ENCODE measurements at regions not wholly inside any gene's neighbourhood (a gene's known extent, or its start where the extent isn't known, plus 50 kb on each side); places are given as distances from the start of the nearest gene placed in this dataset.

DNA sequence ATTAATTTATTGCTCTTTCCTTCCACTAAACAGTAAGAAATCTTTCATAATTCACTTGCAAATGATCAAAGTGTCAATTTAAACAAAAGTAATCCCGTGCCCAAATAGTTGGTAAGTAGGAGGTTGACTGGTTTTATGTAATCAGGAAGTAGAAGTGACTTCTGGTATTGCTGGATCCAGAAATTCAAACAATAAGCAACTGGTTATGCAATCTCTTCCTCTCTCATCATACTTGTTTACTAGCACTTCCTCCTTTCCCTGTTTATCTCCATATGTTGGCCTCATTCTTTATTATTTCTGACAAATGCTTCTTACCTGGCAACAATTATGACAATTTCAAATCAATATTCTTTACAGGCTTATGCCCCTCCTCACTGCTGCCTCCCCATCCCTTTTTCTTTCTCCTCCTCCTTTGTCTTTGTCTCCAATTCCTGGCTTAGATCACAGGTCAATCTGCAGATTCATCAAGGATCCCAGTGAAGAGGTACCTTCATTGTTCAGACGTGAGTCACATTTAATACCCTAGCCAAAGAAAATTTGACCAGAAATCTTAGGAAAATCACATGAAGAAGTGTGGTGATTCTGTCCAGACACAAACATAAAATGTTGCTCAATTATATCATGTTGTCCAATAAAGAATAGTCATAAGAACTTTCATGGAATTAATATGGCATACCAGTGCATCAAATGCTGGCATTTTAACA is 323.2 kb upstream of the PCDH7 start:
- DNase-seq (ENCODE audit: low read depth) = peak; percentile 20
- H3K4me3 ChIP-seq (ENCODE audit: low read depth, low read length) = no peak overlapping the region
- TF ChIP-seq POLR2A (IDR thresholded peaks at IDR 0.05; ENCODE audit: extremely low read depth, insufficient read length) = no peak
- TF ChIP-seq, protein P1, sequence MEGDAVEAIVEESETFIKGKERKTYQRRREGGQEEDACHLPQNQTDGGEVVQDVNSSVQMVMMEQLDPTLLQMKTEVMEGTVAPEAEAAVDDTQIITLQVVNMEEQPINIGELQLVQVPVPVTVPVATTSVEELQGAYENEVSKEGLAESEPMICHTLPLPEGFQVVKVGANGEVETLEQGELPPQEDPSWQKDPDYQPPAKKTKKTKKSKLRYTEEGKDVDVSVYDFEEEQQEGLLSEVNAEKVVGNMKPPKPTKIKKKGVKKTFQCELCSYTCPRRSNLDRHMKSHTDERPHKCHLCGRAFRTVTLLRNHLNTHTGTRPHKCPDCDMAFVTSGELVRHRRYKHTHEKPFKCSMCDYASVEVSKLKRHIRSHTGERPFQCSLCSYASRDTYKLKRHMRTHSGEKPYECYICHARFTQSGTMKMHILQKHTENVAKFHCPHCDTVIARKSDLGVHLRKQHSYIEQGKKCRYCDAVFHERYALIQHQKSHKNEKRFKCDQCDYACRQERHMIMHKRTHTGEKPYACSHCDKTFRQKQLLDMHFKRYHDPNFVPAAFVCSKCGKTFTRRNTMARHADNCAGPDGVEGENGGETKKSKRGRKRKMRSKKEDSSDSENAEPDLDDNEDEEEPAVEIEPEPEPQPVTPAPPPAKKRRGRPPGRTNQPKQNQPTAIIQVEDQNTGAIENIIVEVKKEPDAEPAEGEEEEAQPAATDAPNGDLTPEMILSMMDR (IDR thresholded peaks at IDR 0.05; ENCODE audit: low read depth, low read length) = no peak
- TF ChIP-seq, protein P2, sequence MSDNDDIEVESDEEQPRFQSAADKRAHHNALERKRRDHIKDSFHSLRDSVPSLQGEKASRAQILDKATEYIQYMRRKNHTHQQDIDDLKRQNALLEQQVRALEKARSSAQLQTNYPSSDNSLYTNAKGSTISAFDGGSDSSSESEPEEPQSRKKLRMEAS (IDR thresholded peaks at IDR 0.05; ENCODE audit: low read depth, low read length) = no peak
- no peak for TF ChIP-seq MYC (IDR thresholded peaks at IDR 0.05; ENCODE audit: low read depth, low read length)

DNA sequence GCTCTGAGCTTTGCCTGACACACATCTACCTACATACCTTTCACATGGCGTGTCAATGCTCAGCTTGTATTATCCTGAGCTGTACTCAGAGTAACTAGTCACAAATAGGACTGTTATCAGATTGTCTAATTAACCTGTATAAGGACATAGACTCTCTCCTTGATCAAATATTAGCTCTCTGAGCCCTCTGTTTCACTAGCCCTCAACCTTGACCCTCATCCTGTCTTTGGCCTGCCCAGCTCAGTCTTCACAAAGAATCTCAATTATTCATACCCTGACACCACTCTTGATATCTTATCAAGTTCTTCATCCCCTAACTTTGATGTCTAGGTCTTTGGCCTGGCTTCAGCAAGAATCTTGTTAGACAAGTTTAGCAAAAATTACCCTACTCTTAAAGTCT is 320.7 kb upstream of the PCDH7 start:
- TF ChIP-seq, protein P1 (IDR thresholded peaks at IDR 0.05; ENCODE audit: low read depth, low read length) = no peak
- TF ChIP-seq POLR2A (IDR thresholded peaks at IDR 0.05; ENCODE audit: extremely low read depth, insufficient read length) (no peak), MYC (IDR thresholded peaks at IDR 0.05; ENCODE audit: low read depth, low read length) (no peak)
- TF ChIP-seq, protein P2 (IDR thresholded peaks at IDR 0.05; ENCODE audit: low read depth, low read length) = no peak
- DNase-seq (ENCODE audit: low read depth) = no peak
- H3K4me3 ChIP-seq (ENCODE audit: low read depth, low read length) = no peak overlapping the region

DNA sequence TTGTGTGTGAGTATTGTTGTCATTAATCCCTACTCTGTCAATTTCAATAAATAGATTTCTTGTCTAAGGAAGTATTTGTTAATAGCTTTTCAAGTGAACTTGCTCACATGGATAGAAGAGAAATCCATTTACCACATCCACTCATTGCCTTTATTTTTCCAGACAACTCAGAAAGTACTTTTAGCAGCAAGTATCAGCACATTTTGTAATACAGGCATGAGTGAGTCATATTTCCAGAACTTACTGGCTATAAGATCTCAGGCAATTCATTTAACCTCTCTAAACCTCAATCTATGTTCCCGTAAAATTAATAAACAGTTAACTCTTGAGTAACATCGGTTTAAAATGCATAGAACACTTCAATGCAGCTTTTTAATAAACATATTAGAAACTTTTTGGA is 317.9 kb upstream of the PCDH7 start:
- TF ChIP-seq, protein P1 (IDR thresholded peaks at IDR 0.05; ENCODE audit: low read depth, low read length) = no peak
- TF ChIP-seq MYC (IDR thresholded peaks at IDR 0.05; ENCODE audit: low read depth, low read length) (no peak), POLR2A (IDR thresholded peaks at IDR 0.05; ENCODE audit: extremely low read depth, insufficient read length) (no peak)
- TF ChIP-seq, protein P2 (IDR thresholded peaks at IDR 0.05; ENCODE audit: low read depth, low read length) = no peak
- DNase-seq (ENCODE audit: low read depth) = no peak
- no peak overlapping the region for H3K4me3 ChIP-seq (ENCODE audit: low read depth, low read length)

DNA sequence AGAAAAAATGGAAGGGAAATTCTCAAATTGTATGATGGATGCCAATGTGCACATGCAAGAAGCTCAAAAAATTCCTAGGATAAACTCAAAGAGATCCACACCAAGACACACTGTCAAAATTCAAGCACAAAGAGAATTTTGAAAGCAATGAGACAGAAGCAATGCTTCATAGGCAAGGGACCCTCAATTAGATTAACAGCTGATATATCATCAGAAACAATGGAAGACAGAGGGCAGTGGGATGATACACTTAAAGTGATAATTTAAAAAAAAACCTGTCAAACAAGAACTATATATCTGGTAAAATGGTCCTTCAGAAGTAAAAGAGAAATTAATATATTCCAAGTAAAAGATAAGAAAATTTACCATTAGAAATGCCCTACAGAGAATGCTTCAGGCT is 306.3 kb upstream of the PCDH7 start:
- no peak for DNase-seq (ENCODE audit: low read depth)
- no peak overlapping the region for H3K4me3 ChIP-seq (ENCODE audit: low read depth, low read length)
- TF ChIP-seq MYC (IDR thresholded peaks at IDR 0.05; ENCODE audit: low read depth, low read length) (no peak), POLR2A (IDR thresholded peaks at IDR 0.05; ENCODE audit: extremely low read depth, insufficient read length) (no peak)
- TF ChIP-seq, protein P1 (IDR thresholded peaks at IDR 0.05; ENCODE audit: low read depth, low read length) = no peak
- TF ChIP-seq, protein P2 (IDR thresholded peaks at IDR 0.05; ENCODE audit: low read depth, low read length) = no peak

DNA sequence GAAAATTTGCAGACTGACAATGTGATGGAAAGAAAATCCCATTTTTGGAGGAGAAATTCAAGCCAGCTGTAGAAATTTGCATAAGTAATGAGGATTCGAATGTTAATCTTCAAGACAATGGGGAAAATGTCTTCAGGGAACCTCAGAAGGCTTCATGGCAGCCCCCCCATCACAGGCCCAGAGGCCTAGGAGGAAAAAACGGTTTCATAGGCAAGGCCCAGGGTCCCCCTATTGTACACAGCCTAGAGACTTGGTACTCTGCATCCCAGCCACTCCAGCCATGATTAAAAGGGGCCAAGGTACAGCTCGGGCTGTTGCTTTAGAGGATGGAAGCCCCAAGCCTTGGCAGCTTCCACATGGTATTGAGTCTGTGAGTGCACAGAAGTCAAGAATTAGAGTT is 303.6 kb upstream of the PCDH7 start:
- TF ChIP-seq, protein P1 (IDR thresholded peaks at IDR 0.05; ENCODE audit: low read depth, low read length) = no peak
- no peak for TF ChIP-seq POLR2A (IDR thresholded peaks at IDR 0.05; ENCODE audit: extremely low read depth, insufficient read length)
- TF ChIP-seq MYC (IDR thresholded peaks at IDR 0.05; ENCODE audit: low read depth, low read length) = no peak
- TF ChIP-seq, protein P2 (IDR thresholded peaks at IDR 0.05; ENCODE audit: low read depth, low read length) = no peak
- no peak for DNase-seq (ENCODE audit: low read depth)
- no peak overlapping the region for H3K4me3 ChIP-seq (ENCODE audit: low read depth, low read length)
